GM19455 (cell line): ENCODE measurements at regions not wholly inside any gene's neighbourhood (a gene's known extent, or its start where the extent isn't known, plus 50 kb on each side); places are given as distances from the start of the nearest gene placed in this dataset.

ENCODE experiments used
- ATAC-seq: cut with Tn5 transposase; IDR thresholded peaks from one replicate; pipeline ENCODE4 v1.9.1; 2021; ENCODE audit not compliant: unreplicated experiment

GRCh38 chr20:12269579-12269978, 351.9 kb downstream of the BTBD3 start:
- no peak for ATAC-seq

- no peak for ATAC-seq
Observed at GRCh38 chr20:12270863-12271262, 353.2 kb downstream of the BTBD3 start.

- no peak for ATAC-seq
Observed at GRCh38 chr20:12276011-12276673, 358.4 kb downstream of the BTBD3 start.

GRCh38 chr20:12287575-12287974, 369.9 kb downstream of the BTBD3 start:
- no peak for ATAC-seq

- ATAC-seq, result no peak
Observed at GRCh38 chr20:12289465-12289864, 371.8 kb downstream of the BTBD3 start.

GRCh38 chr20:12291386-12291785, 373.7 kb downstream of the BTBD3 start:
- no peak for ATAC-seq

GRCh38 chr20:12293900-12294299, 376.2 kb downstream of the BTBD3 start:
- ATAC-seq, result no peak

- no peak for ATAC-seq
Observed at GRCh38 chr20:12294678-12295077, 377.0 kb downstream of the BTBD3 start.

GRCh38 chr20:12305188-12305950, 387.7 kb downstream of the BTBD3 start:
- ATAC-seq, result no peak

GRCh38 chr20:12306107-12306506, 388.4 kb downstream of the BTBD3 start:
- no peak for ATAC-seq

- no peak for ATAC-seq
Observed at GRCh38 chr20:12311094-12311865, 393.6 kb downstream of the BTBD3 start.

GRCh38 chr20:12315652-12316051, 398.0 kb downstream of the BTBD3 start:
- ATAC-seq, result no peak

- no peak for ATAC-seq
Observed at GRCh38 chr20:12316794-12317193, 399.1 kb downstream of the BTBD3 start.

GRCh38 chr20:12317433-12317832, 399.7 kb downstream of the BTBD3 start:
- ATAC-seq, result no peak

- no peak for ATAC-seq
Observed at GRCh38 chr20:12318043-12318442, 400.4 kb downstream of the BTBD3 start.

- no peak for ATAC-seq
Observed at GRCh38 chr20:12321736-12322135, 404.0 kb downstream of the BTBD3 start.

GRCh38 chr20:12327205-12327604, 409.5 kb downstream of the BTBD3 start:
- no peak for ATAC-seq

- no peak for ATAC-seq
Observed at GRCh38 chr20:12331236-12331635, 413.5 kb downstream of the BTBD3 start.

- ATAC-seq, result no peak
Observed at GRCh38 chr20:12337601-12338000, 419.9 kb downstream of the BTBD3 start.

- ATAC-seq, result no peak
Observed at GRCh38 chr20:12345978-12346377, 428.3 kb downstream of the BTBD3 start.

- ATAC-seq, result no peak
Observed at GRCh38 chr20:12353842-12354241, 436.1 kb downstream of the BTBD3 start.

- no peak for ATAC-seq
Observed at GRCh38 chr20:12354725-12355124, 437.0 kb downstream of the BTBD3 start.
